ENCODE measurements at regions not wholly inside any gene's neighbourhood (a gene's known extent, or its start where the extent isn't known, plus 50 kb on each side); places are given as distances from the start of the nearest gene placed in this dataset.

DNA sequence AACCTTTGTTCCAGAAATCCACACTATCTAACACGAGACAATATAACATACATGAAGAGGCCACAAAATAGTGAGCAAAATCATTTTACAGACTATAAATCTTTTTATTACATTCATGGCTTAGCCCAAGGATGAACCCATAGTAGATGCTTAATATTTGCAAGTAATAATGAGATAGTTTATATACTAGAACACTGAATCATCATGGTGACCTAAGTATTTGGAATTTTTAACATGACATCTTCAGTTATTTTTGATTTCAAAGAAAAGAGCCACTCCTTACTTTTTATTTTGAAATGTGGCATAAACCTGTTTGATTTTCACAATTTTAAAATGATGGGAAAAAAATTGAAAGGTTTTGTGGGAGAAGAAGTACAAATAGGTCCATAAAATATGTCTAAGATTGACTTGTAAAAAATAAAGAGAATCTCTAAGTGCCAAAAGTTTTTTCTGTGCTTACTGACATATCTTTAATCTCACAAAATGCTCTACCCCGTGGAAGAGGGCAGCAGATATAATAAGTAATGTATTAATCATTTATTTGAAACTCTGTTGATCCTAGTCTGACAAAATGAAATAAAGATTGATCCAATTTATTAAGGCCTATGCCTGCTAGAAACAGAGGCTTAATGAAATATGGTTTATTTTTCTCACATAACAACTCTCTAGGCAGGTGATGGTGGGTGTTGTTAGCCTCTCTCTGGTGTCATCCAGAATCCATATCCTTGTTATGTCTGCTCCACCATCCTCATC, 224.5 kb upstream of the CENPE start (continued):
- TF ChIP-seq SNAPC5 (CRISPR knock-in tag; IDR thresholded peaks at IDR 0.05; ENCODE audit: borderline replicate concordance), result no peak
- TF ChIP-seq POGK (CRISPR knock-in tag; conservative IDR thresholded peaks at IDR 0.05), result no peak
- TF ChIP-seq, protein P1, sequence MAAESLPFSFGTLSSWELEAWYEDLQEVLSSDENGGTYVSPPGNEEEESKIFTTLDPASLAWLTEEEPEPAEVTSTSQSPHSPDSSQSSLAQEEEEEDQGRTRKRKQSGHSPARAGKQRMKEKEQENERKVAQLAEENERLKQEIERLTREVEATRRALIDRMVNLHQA (CRISPR knock-in tag; IDR thresholded peaks at IDR 0.05), result no peak
- TF ChIP-seq, protein P2, sequence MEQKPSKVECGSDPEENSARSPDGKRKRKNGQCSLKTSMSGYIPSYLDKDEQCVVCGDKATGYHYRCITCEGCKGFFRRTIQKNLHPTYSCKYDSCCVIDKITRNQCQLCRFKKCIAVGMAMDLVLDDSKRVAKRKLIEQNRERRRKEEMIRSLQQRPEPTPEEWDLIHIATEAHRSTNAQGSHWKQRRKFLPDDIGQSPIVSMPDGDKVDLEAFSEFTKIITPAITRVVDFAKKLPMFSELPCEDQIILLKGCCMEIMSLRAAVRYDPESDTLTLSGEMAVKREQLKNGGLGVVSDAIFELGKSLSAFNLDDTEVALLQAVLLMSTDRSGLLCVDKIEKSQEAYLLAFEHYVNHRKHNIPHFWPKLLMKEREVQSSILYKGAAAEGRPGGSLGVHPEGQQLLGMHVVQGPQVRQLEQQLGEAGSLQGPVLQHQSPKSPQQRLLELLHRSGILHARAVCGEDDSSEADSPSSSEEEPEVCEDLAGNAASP (CRISPR knock-in tag; IDR thresholded peaks at IDR 0.05; ENCODE audit: borderline replicate concordance), result no peak
- no peak for TF ChIP-seq FOSL2 (CRISPR knock-in tag; IDR thresholded peaks at IDR 0.05)

- ChIA-PET CTCF (ENCODE audit: low intra/inter-chr PET ratio, low total read pairs) (no interaction called here), POLR2A (no interaction called here)
- Histone ChIP-seq H4K20me1 (ENCODE audit: insufficient read depth, low read length) (no peaks in the 10 kb centered on the region), H3K4me2 (ENCODE audit: low read depth, low read length) (no peak overlapping the region), H3K79me2 (ENCODE audit: insufficient read depth, low read length) (no peaks in the 10 kb centered on the region), H2AFZ (ENCODE audit: low read length) (no peak overlapping the region), H3K9me3 (ENCODE audit: low read length) (no peaks in the 10 kb centered on the region), H3K9ac (ENCODE audit: insufficient read depth, low read depth, low read length) (no peak overlapping the region), H3K27ac (ENCODE audit: extremely low read length, insufficient read depth, low read length) (no peak overlapping the region), H3K4me1 (ENCODE audit: insufficient read depth, low read length) (no peaks in the 10 kb centered on the region), H3K36me3 (replicated peaks in 1 of 2; ENCODE audit: control insufficient read depth in 1 of 2, insufficient read depth in 2 of 2, low read length in 2 of 2) (no peaks in the 10 kb centered on the region), H3K27me3 (ENCODE audit: control insufficient read depth in 1 of 2, insufficient read depth in 2 of 2, low read length in 2 of 2) (no peaks in the 10 kb centered on the region), H3K4me3 (replicated peaks in 1 of 3; ENCODE audit: insufficient read depth in 1 of 3, low read depth in 2 of 3, low read length in 3 of 3) (no peak overlapping the region)
- DNase-seq (ENCODE audit: low spot score), result no peak
- in situ Hi-C loops (cut with HindIII; ENCODE audit: extremely low pct_ligation_motif_present, low pct_unique_long_range_greater_than_20kb) (no loop called here), intact Hi-C loops (cut with micrococcal nuclease; ENCODE audit: unreplicated experiment) (no loop called here)
- WGBS (ENCODE audit: low lambda C conversion rate), result 79% methylated on average over 5 of the region's 5 CpGs
- ATAC-seq, result no peak
- BruUV-seq (replicated peaks), result no TSS peak
- FAIRE-seq, result no peak
- no peak for TF ChIP-seq ZNF232 (CRISPR knock-in tag; IDR thresholded peaks at IDR 0.05; ENCODE audit: borderline replicate concordance)
- no peak for TF ChIP-seq CBX2 (IDR thresholded peaks at IDR 0.05; ENCODE audit: low read depth, low read length)
- no peak for TF ChIP-seq CBX2 (CRISPR knock-in tag; IDR thresholded peaks at IDR 0.05; ENCODE audit: low read depth)
- no peak for TF ChIP-seq DRAP1 (CRISPR knock-in tag; IDR thresholded peaks at IDR 0.05)
- no peak for TF ChIP-seq MXI1 (IDR thresholded peaks at IDR 0.05; ENCODE audit: borderline replicate concordance, low read depth, low read length)
- TF ChIP-seq ZNF549 (CRISPR knock-in tag; IDR thresholded peaks at IDR 0.05), result no peak
- TF ChIP-seq, protein P3, sequence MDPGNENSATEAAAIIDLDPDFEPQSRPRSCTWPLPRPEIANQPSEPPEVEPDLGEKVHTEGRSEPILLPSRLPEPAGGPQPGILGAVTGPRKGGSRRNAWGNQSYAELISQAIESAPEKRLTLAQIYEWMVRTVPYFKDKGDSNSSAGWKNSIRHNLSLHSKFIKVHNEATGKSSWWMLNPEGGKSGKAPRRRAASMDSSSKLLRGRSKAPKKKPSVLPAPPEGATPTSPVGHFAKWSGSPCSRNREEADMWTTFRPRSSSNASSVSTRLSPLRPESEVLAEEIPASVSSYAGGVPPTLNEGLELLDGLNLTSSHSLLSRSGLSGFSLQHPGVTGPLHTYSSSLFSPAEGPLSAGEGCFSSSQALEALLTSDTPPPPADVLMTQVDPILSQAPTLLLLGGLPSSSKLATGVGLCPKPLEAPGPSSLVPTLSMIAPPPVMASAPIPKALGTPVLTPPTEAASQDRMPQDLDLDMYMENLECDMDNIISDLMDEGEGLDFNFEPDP (CRISPR knock-in tag; conservative IDR thresholded peaks at IDR 0.05), result no peak
- TF ChIP-seq TSC22D2 (CRISPR knock-in tag; IDR thresholded peaks at IDR 0.05; ENCODE audit: borderline replicate concordance), result no peak
- no peak for TF ChIP-seq SMYD3 (CRISPR knock-in tag; IDR thresholded peaks at IDR 0.05)
- no peak for TF ChIP-seq ATF7-NPFF (CRISPR knock-in tag; IDR thresholded peaks at IDR 0.05; ENCODE audit: low read depth)
- no peak for TF ChIP-seq MTF2 (CRISPR knock-in tag; IDR thresholded peaks at IDR 0.05; ENCODE audit: borderline replicate concordance)
- no peak for TF ChIP-seq ZNF737 (CRISPR knock-in tag; IDR thresholded peaks at IDR 0.05; ENCODE audit: borderline replicate concordance)
Observed at GRCh38 chr4:103415801-103416200, 217.7 kb upstream of the CENPE start.

Data from HepG2 (cell line).